Ammon's horn (tissue), 1 donor: ENCODE measurements at regions not wholly inside any gene's neighbourhood (a gene's known extent, or its start where the extent isn't known, plus 50 kb on each side); places are given as distances from the start of the nearest gene placed in this dataset.
"Not testable (repeated sequence)": the region's sequence is repeated elsewhere in the genome, so short reads cannot be mapped to it uniquely, and the experiment has no call there.

Experiments
- DNase-seq: peaks from one replicate; pipeline ENCODE4 v3.0.0-alpha.2; 2016; ENCODE audit warnings: low spot score

DNA sequence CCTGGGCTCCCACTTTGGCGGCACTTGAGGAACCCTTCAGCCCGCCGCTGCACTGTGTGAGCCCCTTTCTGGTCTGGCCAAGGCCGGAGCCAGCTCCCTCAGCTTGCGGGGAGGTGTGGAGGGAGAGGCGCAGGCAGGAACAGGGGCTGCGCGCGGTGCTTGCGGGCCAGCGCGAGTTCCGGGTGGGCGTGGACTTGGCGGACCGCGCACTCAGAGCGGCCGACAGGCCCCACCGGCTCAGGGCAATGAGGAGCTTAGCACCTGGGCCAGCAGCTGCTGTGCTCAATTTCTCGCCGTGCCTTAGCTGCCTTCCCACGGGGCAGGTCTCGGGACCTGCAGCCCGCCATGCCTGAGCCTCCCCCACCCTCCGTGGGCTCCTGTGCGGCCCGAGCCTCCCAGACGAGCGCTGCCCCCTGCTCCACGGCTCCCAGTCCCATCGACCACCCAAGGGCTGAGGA is 324.8 kb downstream of the RAD51AP2 start:
- DNase-seq = not testable (repeated sequence)

DNA sequence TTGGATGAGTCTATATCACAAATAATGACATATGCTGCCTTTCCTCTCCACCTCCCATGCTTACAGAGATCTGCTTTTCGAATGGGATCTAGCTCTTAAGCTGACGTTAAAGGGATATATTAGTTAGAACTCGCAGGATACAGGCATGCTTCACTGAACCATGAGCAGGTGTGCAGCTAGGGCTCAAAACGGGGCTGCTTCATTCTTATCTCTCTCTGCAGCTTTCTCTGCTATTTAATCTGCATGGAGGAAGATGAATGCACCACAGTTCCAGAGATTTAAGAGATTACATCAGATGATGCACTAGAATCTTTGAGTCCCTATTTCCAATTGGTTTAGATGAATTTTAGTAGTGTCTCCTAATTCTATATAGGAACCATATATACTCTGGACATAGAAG is 327.0 kb downstream of the RAD51AP2 start:
- DNase-seq = no peak

DNA sequence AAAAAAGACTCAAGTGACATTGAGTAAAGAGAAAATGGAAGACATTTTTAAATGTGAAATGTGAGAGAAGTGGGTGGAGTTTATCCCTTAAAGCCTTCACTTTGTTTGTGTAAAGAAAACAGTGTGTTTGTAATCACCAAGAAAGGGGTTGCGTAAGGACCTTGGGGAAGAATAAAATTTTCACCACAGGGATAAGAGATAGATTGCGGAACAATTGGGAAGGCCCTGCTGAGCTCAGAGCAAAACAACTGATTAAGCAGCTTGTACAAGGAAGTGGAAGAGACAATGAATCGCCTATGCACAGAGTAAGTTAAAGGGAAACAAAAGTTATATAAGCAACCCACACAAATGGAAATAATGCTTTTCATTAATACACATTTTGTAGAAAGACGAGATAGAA is 327.7 kb downstream of the RAD51AP2 start:
- peak; percentile 9 for DNase-seq

DNA sequence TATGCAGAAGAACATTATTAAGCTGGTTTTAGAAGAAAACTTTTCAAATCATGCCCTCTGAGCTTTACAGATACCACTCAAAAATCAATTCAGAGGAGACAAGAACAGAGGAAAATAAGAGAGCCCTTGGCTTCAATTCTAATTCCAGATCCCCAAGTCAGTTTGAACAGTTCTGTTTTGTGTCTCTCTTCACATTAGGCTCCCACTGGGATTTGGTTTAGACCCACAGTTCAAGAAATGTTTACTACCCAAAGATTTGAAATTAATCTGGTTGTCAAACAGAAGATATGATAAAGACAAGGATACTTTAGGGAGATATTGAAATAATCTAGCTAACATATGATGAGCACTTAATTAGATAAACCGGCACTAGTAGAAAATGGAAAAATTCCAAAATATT is 329.5 kb downstream of the RAD51AP2 start:
- no peak for DNase-seq

DNA sequence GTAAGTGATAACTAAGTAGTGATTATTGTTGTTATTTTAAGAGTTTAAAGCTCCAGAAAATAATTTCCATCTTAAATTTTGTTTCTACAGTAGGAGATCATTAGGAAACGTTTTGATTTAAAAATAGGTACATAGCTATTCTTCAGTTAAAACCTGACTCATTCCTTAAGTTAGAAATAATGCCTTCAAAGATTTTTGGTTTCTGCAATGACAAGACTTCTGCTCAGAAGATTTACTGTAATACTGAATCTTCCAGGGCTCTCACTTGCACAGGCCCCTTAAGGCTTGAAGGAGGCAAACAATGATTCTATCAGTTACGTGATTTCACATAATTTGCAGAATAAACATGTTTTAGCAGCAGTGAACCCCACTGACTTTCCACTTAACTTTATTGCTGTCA is 333.7 kb downstream of the RAD51AP2 start:
- DNase-seq = no peak

DNA sequence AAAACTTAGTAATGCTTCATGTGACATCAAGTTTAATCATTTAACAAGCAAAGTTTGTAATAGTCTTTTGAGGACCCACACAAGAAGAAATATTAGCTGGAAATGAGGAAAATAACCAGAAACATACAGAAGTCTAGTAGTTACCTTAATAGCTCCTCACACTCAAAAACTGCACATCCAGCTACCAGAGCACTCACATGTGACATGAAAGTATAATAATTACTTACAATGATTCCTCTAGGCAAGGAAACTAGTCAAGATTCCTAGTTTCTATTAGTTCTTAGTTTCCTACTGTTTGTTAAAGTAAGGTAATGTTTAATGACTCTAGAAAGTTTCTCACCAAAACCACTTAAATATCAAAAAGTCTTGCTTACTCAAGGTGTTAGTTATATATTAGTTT is 335.8 kb downstream of the RAD51AP2 start:
- no peak for DNase-seq

DNA sequence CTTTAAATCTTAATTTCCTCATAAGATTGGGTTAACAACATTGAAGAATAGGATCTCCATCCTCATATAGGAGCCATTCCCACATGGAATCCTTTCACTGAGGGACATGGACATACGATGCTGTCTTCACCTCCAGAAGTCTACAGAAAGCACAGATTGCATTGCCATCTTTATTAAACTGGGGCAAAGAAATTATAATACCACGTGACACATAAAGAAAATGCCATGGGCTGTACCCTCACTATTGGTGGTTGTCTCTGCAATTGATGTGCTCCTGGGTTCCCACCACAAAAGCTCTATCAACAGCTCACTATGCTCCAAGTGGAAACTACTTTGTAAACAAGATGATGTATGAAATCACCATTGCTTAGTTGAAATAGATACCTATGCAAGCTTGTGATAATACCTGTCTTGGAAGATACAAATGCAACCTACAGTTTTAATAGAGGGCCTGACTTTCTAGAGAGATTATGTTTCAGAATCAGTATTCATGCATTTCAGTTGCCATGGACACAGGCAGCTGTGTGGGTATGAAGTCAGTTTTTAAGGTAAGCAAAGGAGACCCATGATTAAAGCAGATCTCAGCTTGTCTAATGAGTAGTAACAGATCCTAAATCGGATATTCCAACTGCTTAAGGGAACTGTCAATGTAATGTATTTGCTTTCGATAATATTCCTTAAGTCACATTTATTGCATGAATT is 337.0 kb downstream of the RAD51AP2 start:
- no peak for DNase-seq

DNA sequence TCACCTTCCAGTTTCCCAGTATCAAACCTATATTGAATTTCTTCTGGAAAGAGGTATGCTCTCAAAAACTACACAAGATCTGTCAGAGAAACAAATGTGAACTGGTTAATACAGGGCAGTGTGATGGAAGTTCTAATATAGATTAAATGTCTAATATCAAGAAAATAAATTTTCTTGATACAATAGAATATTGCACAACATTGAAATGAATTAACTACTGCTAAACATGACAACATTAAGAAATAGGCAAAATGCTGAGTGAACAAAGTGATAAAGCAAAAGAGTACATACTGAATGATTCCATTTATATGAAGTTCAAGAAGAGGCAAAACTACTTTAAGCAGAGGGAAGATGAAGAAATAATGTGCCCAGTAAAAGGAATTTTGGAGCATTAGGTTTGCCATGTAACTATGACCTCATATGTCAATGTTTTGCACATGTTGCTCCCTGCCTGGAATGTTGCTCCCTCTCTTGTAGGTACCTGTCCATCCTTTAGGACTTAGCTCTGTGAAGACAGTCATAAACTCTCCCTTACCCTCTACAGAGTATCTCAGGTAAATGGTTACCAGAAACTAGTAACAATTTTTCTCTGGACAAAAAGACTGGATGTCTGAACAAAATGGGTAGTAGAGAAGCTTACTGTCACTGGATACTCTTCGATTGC is 339.0 kb downstream of the RAD51AP2 start:
- DNase-seq = no peak

DNA sequence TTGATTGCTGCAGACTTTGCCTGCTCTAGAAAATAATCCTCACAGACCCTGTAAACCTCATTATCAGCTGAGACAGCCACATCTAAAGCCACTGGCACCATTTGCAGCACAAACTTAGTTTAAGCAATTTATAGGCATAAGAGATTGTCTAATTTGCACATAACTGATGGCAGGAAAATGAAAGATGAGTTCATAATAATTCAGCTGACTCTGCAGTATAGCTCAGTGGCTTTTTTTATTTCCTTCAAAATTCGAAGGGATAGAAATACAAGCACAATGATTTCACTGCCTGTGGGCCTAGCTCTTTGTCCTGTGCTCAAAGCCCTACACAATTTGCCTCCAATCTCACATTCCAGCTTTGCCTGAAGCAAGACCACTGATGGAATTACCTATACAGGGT is 341.2 kb downstream of the RAD51AP2 start:
- no peak for DNase-seq

DNA sequence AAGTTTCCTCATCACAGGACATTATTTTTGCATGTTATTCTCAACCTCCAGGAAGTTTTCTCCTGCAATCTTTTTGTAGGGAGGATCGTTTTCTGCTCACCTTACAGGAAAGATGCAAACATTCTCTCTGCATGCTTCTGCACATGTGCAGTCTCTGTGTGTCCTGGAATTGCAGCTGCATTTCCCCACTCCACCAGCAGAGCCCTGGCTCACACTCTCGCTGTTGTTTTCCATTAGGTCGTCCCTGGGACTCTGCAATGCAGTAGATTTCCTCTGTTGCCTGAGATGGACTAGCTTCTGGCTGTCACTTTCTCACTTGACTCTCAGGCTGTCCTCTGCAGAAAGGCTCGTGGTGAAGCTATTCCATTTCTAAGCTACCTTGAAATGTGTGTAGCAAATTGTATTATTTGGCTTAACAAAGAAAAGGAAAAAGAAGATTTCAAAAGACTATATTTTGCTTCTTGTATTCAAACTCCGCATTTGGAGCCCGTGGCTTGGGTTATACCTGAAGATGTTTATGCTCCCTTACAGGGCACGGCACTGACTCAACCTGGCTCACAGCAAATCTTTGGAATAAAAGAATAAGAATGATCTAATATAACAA is 346.7 kb downstream of the RAD51AP2 start:
- DNase-seq = peak; percentile 36

DNA sequence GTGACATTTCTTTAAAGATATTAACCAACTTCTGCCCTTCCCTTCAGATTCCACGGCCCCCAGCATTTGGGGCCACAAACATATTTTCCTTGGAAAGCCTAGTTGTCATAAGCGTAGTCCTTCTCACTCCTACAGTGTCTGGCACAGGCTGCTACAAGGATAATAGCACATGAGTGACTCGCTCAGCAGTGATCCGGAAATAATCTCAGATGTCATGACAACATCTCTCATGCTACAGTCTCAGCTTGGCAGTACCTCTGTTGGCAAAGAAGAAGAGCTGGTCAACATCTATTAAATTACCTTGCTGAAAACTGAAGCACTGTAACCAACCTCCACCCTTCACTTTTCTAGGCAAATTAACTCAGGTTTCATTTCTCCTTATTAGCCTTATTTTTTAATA is 351.7 kb downstream of the RAD51AP2 start:
- no peak for DNase-seq

DNA sequence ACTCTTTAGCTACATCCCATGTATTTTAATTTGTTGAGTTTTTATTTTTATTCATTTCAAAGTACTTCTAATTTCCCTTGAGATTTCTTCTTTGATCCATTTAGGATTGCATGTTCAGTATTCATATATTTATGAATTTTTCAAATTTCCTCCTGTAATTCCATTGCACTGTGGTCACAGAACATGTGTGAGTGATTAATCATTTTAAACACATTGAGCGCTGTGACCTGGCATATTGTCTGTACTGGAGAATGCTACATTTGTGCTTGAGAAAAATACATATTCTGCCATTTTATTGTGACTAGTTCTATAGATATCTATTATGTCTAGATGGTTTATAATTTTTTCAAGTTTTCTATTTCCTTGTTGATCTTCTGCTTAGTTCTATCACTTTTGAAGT is 353.7 kb downstream of the RAD51AP2 start:
- DNase-seq = no peak

DNA sequence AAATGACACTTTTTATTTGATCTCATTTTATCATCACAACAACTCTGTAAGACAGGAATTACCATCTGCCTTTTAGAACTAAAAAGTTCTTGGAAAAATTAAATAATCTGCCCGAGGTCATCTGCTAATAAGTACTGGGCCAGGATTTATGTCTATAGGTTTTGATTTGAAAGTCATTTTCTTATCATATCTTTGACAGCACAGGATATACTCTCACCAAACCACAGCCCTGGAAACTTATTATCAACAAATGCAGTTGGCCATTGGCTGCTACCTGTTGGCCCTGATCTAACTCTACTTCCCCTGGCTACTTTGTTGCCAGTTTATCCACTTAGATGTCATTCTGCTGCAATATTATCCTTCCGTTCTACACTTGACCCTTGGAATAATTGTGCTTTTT is 354.6 kb downstream of the RAD51AP2 start:
- DNase-seq = no peak

DNA sequence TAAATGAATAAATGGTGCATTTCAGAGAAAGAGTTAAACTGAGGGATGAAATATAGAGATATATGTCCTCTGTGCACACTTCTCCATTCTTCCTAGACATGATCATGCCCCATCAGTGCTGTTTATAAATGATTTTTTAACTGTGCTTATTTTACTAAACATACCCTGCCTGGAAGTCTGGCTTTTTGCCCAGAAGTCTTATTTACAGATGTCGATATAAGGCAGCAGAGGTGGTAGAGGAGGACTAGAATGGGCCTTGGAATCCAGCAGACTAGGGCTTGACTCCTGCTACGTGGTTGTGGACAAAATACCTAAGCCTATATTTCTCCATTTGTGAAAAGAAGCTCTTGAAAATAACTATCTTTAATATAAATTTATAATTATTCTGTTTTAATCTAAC is 355.5 kb downstream of the RAD51AP2 start:
- DNase-seq = no peak

DNA sequence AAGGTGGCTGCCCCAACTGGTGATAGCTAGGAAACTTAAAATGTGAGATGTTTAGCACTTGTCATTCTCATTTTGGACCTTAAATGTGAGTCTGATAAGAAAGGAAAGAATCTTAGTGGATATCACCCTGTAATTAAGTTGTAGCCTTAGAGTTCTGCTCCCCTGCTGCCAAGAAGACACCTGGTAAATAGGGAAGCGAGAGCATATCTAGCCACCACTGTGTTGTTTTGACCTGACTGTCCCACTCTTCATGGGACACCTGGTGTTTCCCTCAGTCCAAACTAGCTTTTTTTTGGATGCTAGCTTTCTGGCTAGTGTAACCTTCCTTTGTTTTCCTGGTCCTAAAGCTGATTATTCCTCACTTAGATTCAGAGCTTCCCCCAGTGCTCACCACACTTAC is 357.6 kb downstream of the RAD51AP2 start:
- DNase-seq = no peak

DNA sequence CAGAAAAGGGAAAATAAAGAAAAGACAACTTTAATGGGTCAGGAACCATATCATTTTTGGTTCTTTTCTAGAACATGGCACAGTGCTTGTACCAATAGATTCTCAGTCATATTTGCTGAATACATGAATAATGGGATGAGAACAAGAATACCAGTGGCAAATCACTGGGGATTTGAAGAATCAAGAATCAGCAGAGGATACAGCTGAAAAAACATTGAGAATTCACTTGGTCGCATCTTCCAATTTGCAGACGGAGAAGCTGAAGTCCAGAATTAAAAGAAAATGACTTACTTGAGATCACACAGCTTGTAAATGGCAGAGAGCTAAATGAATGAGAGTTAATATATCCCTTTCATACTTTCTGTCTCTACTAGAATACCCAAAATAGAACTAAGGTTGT is 362.2 kb downstream of the RAD51AP2 start:
- no peak for DNase-seq

DNA sequence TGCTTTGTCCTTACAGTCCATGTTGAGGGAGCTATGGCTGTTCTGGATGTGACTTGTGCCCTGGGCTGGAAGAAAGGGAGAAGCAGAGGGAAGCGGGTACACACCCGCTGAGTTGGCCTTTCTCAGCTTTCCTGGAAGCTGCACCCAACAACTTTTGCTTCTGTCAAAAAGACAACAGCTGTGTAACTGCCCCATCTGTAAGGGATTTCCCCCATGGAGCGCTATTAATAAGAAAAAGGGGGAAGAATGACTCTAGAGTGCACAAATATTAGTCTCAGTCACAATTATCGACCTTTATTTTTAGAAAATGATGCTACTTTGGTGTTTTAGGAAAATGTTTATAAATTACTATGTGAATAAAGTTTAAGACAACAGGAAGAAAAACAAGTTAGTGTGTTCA is 368.3 kb downstream of the RAD51AP2 start:
- no peak for DNase-seq

DNA sequence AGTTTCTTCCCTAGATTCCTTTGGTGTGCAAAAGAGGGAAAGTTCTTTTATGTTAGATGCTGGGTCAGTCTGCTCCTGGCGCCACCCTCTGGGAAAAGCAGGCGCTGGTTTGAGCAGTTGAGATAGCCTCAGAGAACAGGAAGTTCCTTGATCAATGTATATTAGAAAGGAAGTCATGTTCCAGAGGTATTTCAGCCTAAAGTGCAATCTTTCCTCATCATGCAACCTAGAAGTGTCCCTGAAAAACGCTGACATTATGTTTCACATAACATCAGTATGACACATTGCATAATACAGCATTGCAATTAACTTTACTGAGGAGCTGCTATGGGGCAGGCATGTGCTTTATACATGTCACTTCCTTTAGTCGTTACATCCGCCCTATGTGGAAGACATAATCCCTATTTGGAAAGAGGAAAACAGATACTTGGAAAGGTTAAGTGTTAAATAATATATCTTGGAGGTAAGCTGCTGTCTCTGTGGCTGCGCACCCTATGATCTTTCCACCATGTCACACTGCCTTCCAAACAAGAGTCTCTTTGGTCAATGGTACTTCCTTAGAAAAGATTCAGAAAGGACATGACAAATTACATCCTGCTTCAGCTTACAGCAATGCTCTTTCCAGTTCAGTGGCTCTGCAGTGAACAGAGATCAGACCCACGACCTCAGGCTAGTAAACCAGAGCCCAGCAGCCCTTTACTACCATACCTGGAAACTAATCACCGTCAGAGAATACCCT is 369.7 kb downstream of the RAD51AP2 start:
- DNase-seq = peak; percentile 20

DNA sequence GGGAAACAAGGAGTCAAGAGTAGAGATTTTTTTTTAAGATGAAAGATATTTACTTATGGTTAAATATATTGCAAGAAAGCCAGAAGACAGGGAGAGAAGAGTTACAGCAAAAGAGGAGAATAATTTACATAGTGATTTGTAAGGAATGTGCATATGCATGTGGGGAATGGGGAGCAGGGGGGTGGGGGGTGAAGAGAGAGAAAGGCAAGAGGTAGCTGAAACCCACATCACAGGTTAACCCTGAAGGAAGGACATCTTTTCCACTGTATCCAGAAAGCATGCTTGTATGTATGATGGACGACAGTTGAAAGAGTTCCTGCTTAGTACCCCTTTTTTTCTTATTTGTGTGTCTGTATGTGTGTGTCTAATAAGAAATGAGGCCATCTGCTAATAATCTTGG is 371.9 kb downstream of the RAD51AP2 start:
- DNase-seq = no peak

DNA sequence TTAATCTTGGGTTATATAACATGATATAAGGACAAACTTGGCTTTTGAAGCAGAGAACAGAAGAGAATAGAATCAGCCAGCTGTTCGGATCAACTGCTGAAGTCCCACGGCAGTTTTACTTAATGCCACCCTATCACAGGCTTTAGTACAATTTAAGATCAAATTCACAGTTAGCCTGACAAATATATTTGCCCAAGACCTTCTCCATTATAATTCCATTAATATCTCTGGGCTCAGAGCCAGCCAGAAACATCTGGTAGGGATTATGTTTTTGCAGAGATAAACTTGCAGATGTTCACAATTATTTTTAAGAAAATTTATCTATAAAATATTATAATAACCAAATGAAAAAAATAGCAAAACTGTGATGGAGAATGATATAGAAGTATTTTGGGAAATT is 381.4 kb downstream of the RAD51AP2 start:
- DNase-seq = no peak

DNA sequence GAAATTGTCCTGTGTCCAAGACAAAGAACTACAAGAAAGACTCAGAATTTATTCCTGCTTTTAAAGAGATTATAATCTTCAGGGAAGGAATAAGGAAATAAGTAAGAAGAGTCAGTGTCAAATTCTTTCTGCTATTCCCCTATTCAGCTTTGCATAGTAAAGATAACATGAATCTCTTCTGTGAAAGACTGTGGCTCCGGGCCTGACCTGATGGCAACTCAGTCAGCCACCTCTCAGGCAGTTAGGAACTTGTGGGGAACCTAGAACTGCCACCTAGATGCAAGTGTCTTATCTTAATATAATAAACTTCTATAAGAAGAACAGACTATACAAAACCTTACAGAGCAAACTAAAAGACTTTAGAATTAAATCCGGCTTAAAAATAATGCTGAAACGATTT is 382.0 kb downstream of the RAD51AP2 start:
- no peak for DNase-seq

DNA sequence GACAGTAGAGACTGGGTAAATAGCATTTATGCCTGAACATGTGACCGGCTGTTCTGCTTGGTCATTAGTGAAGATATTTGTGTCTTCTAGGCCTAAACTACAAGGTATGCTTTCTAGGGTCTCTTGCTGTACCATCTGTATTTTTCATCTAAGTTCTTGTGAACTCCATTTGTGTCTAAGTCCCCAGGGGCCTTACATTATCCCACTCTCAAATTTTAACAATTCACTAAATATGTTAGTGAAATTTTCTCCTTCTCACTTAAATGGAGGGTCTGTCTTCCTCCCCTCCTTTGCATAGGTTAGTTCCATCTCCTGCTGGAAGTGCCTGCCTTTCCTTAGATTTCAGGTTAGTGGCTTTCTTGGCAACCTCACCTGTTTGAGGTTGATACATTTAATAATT is 382.6 kb downstream of the RAD51AP2 start:
- DNase-seq = no peak
